SK-N-SH (cell line): ENCODE measurements at regions not wholly inside any gene's neighbourhood (a gene's known extent, or its start where the extent isn't known, plus 50 kb on each side); places are given as distances from the start of the nearest gene placed in this dataset.

ENCODE experiments used
- CHD2 ChIP-seq: fragments of 150-350 bp; IDR thresholded peaks from 2 replicates; pipeline ENCODE4 v1.6.1; 2018; ENCODE audit warnings: low read length; ENCODE audit not compliant: partially characterized antibody
- CTCF ChIP-seq: fragments of 200-600 bp; sonication (generic); IDR thresholded peaks from 2 replicates; pipeline ENCODE4 v1.6.1; 2017; ENCODE audit warnings: antibody characterized with exemption, mild to moderate bottlenecking, moderate library complexity
- IRF3 ChIP-seq: fragments of 150-350 bp; IDR thresholded peaks from 2 replicates; pipeline ENCODE4 v1.6.1; 2016; ENCODE audit warnings: mild to moderate bottlenecking, low read depth, low read length
- MAX ChIP-seq: IDR thresholded peaks from 2 replicates; pipeline ENCODE4 v1.4.0; 2012; ENCODE audit warnings: low read depth
- POLR2AphosphoS5 ChIP-seq: IDR thresholded peaks from 2 replicates; pipeline ENCODE4 v1.6.1; 2012; ENCODE audit warnings: low read depth, low read length
- SIN3A ChIP-seq: IDR thresholded peaks from 2 replicates; pipeline ENCODE4 v1.6.1; 2012; ENCODE audit warnings: low read depth, mild to moderate bottlenecking, low read length, moderate library complexity, borderline replicate concordance
- SMC3 ChIP-seq: IDR thresholded peaks from 2 replicates; pipeline ENCODE4 v1.6.1; 2012; ENCODE audit warnings: low read depth, low read length, improper control_type of control experiment
- USF2 ChIP-seq: fragments of 150-350 bp; IDR thresholded peaks from 2 replicates; pipeline ENCODE4 v1.6.1; 2017; ENCODE audit warnings: antibody characterized with exemption, low read length, low read depth, borderline replicate concordance
- TF ChIP-seq, protein P1 (sequence below): IDR thresholded peaks from 2 replicates; pipeline ENCODE4 v1.4.0; 2012; ENCODE audit warnings: low read depth, borderline replicate concordance

DNA sequence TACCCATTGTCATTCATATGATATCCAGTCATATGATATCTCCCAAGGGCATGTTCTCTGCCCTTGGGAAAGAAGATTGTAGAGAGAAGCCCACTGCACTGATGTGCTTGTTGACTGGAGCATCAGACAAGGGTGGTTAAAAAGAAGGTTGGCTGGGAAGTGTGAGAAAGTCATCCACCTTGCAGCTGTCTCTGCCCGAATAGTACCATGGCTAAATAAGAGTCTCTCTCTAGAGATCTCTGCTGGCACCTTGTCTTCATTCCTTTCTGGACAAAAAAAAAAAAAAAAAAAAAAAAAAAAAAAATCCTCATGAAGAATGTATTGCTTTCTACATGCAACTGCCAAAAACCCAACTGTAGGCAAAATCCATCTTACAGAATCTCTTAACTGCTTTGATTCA, 349.7 kb upstream of the ESRRG start:
- no peak for TF ChIP-seq POLR2AphosphoS5
- TF ChIP-seq SIN3A: no peak
- TF ChIP-seq MAX: no peak
- no peak for TF ChIP-seq CTCF
- TF ChIP-seq IRF3: no peak
- no peak for TF ChIP-seq USF2
- TF ChIP-seq, protein P1, sequence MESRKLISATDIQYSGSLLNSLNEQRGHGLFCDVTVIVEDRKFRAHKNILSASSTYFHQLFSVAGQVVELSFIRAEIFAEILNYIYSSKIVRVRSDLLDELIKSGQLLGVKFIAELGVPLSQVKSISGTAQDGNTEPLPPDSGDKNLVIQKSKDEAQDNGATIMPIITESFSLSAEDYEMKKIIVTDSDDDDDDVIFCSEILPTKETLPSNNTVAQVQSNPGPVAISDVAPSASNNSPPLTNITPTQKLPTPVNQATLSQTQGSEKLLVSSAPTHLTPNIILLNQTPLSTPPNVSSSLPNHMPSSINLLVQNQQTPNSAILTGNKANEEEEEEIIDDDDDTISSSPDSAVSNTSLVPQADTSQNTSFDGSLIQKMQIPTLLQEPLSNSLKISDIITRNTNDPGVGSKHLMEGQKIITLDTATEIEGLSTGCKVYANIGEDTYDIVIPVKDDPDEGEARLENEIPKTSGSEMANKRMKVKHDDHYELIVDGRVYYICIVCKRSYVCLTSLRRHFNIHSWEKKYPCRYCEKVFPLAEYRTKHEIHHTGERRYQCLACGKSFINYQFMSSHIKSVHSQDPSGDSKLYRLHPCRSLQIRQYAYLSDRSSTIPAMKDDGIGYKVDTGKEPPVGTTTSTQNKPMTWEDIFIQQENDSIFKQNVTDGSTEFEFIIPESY: no peak
- no peak for TF ChIP-seq SMC3
- TF ChIP-seq CHD2: no peak
